SK-MEL-5 (cell line): ENCODE measurements at regions not wholly inside any gene's neighbourhood (a gene's known extent, or its start where the extent isn't known, plus 50 kb on each side); places are given as distances from the start of the nearest gene placed in this dataset.

Experiments
- DNase-seq: peaks from one replicate; pipeline ENCODE4 v3.0.0-alpha.2; 2016; ENCODE audit warnings: low read depth, low spot score
- in situ Hi-C: cut with HindIII; loops from 2 replicates; pipeline ENCODE4 v1.10.0; 2016; ENCODE audit warnings: low sequenced_read_pairs, high pct_unique_total_duplicates, low pct_unique_long_range_greater_than_20kb

GRCh38 chr3:117892431-117892841 is 1142.2 kb downstream of the IGSF11 start:
- no peak for DNase-seq
- in situ Hi-C loops = no loop called here

DNA sequence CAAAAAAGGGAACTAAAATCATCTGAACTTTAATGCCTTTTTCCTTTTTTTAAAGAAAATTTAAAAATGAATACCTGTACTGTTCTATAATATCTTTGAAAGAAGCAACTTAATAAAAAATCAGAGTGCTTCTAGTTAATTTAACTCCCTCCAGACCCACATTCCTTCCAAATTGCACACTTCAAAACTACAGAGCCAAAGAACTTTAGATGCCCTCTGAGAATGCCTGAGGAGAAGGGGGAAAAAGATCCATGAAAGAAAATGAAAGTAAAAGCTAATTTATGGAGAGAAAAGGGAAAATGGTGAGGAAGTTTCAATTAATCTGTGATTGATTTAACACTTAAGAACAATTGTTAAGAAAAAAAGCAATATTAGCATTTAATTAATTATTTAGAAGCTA is 1141.6 kb downstream of the IGSF11 start:
- no peak for DNase-seq
- in situ Hi-C loops = no loop called here

DNA sequence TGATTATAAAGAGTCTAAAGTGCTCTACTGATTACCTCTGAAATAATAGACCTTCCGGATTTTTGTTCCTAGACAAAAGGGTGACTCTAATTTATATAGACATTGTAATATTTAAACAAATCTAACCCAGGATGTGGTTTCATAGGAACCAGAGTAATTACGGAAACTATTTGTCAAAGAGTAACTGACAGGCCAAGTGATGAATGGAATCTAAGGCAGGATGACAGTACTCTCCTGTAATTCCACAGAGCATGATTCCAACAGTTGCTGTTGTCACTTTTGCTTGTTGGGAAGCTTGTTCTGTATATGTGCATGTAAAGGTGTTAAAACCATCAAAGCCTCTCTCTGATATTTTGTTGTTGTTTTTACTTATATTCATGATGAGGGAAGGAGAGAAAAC is 1141.0 kb downstream of the IGSF11 start:
- no peak for DNase-seq
- in situ Hi-C loops = no loop called here

- peak; percentile 54 for DNase-seq
- in situ Hi-C loops = no loop called here
These were observed 1135.7 kb downstream of the IGSF11 start for GRCh38 chr3:117898722-117899522.

DNA sequence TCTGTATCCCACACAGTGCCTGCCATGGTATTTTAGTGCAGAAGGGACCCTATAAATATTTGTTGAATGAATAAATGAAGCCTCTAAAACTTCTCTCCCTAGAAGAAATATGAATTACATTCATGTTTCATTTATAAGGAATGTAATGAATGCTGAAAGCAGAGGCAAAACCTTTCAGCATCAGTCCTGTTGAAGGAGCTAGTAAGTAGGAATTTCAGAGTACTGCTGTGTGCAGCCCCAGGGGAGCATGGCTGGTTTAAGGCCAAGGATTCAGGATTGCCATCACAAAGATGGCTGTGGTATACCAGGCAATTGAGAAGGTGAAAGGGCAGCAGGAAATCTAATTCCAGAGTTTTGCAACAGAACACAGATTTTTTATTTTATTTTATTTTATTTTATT is 1131.4 kb downstream of the IGSF11 start:
- no peak for DNase-seq
- in situ Hi-C loops = no loop called here

- no peak for DNase-seq
- in situ Hi-C loops = no loop called here
These were observed 1123.7 kb downstream of the IGSF11 start for GRCh38 chr3:117910820-117911521.

GRCh38 chr3:117912352-117912751 is 1122.3 kb downstream of the IGSF11 start:
- DNase-seq = no peak
- in situ Hi-C loops = no loop called here

- DNase-seq = no peak
- in situ Hi-C loops = no loop called here
These were observed 1120.0 kb downstream of the IGSF11 start for GRCh38 chr3:117914540-117915100.

- in situ Hi-C loops = no loop called here
- no peak for DNase-seq
These were observed 1117.8 kb downstream of the IGSF11 start for GRCh38 chr3:117916839-117917238.

GRCh38 chr3:117919621-117920020 is 1115.0 kb downstream of the IGSF11 start:
- DNase-seq = no peak
- in situ Hi-C loops = no loop called here

DNA sequence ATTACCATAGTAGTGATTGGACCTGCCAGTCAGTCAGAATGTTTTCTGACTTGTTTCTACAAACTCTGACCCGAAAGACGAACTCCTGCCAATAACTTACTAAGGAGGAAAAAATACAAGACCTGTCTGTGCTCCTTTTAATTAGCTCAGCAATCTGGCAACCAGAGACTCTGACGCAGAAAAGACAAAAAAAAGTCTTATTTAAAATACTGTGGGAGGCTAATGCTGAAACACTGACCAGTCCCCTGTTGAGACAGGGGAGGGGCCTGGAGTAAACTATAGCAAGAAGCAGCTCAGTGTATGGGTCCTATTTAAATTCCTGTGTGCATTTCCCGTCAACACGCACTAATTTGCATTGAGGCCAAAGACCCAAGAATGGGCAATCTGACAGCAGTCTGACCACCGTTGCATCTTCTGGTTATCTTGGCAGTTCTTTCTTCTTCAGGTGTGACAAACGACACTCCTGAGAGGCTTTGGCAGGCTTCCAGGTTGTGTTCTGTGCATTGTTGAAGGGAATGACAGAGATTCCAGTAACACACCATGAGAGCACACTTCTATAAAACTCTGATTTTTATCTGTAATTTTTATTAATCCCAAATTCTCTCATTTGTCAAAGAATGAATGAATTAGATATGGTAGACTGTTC is 1114.3 kb downstream of the IGSF11 start:
- in situ Hi-C loops = no loop called here
- DNase-seq = no peak

DNA sequence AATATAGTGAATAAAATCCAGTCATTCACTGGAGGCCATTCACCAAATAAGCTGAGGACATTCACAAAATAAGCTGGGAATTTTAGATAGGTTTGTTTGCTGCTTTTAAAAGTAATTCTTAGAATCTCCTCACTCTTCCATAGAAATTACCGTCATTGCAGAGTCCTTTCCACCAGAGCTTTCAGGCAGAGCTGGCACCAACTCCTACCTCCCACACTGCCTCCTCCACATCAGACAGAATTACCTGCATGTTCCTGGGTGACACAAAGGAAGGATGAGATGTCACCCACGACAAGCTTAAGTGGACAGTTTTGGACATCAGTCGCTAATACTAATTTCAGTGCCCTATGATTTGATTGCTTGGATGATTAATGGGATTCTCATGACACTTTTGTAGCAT is 1113.2 kb downstream of the IGSF11 start:
- in situ Hi-C loops = no loop called here
- no peak for DNase-seq

DNA sequence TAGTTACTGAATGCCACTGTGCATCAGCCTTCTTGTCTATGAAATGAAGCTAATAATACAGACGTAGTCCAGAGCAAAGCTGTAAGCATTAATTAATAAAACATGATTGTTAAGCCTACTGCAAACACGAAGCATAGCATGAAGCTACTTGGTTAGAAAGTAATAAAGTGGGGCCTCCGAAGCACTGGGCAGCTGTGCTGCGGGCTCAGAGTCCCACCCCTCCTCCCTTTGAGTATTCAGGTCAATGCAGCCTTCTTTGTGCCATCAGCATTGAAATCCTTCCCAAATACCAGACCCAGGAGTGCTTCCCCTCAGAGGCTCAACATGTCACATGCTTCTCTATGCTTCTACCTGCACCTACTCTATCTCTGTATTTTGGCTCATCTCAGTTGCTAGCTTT is 1112.6 kb downstream of the IGSF11 start:
- DNase-seq = no peak
- in situ Hi-C loops = no loop called here

GRCh38 chr3:117926819-117927218 is 1107.8 kb downstream of the IGSF11 start:
- DNase-seq = no peak
- in situ Hi-C loops = no loop called here

- DNase-seq = no peak
- in situ Hi-C loops = no loop called here
These were observed 1106.8 kb downstream of the IGSF11 start for GRCh38 chr3:117927825-117928224.

DNA sequence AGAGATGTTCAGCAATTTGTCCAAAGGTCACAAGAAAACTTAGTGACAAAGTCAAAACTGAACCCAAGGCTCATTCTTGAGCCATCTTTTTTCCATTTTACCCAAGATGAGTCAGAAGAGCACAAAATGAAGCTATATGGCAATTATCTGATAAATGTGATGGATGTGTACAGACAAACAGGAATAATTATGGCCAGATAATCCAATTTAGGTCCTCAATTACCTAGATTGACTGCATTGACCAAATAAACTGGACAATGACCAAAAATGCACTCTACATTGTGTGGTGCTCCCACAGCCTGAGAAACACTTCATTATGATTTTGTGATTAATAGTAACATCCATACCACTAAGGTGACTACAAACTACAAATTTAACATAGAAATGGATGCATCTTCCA is 1105.8 kb downstream of the IGSF11 start:
- in situ Hi-C loops = no loop called here
- DNase-seq = no peak

GRCh38 chr3:117932441-117932840 is 1102.2 kb downstream of the IGSF11 start:
- DNase-seq = no peak
- in situ Hi-C loops = no loop called here

GRCh38 chr3:117936159-117936558 is 1098.5 kb downstream of the IGSF11 start:
- in situ Hi-C loops = no loop called here

More at GRCh38 chr3:117936159-117936558, 1098.5 kb downstream of the IGSF11 start:
- DNase-seq = no peak
